Adrenal gland (tissue), 5 donors: ENCODE measurements at regions not wholly inside any gene's neighbourhood (a gene's known extent, or its start where the extent isn't known, plus 50 kb on each side); places are given as distances from the start of the nearest gene placed in this dataset.

Experiments used
- CTCF ChIP-seq, 6 experiments: fragments of 450-650 bp in 4 of 6; fragments of 200-600 bp in 2 of 6; sonication (generic) in 1 of 6; IDR thresholded peaks; 1 replicate in 5 of 6; 2 replicates in 1 of 6; pipeline versions ENCODE4 v1.5.1 to v1.8.0; 2016 to 2021; ENCODE audit warnings: antibody characterized with exemption in 6 of 6, mild to moderate bottlenecking in 2 of 6, moderate library complexity in 1 of 6
- POLR2A ChIP-seq, 2 donors: fragments of 450-650 bp; IDR thresholded peaks; one replicate each; pipeline ENCODE4 v1.6.1; 2017; ENCODE audit warnings: antibody characterized with exemption in 2 of 2, mild to moderate bottlenecking in 2 of 2, moderate library complexity in 1 of 2
- donor health status: DM: no; HTN: no; CAD: no.

DNA sequence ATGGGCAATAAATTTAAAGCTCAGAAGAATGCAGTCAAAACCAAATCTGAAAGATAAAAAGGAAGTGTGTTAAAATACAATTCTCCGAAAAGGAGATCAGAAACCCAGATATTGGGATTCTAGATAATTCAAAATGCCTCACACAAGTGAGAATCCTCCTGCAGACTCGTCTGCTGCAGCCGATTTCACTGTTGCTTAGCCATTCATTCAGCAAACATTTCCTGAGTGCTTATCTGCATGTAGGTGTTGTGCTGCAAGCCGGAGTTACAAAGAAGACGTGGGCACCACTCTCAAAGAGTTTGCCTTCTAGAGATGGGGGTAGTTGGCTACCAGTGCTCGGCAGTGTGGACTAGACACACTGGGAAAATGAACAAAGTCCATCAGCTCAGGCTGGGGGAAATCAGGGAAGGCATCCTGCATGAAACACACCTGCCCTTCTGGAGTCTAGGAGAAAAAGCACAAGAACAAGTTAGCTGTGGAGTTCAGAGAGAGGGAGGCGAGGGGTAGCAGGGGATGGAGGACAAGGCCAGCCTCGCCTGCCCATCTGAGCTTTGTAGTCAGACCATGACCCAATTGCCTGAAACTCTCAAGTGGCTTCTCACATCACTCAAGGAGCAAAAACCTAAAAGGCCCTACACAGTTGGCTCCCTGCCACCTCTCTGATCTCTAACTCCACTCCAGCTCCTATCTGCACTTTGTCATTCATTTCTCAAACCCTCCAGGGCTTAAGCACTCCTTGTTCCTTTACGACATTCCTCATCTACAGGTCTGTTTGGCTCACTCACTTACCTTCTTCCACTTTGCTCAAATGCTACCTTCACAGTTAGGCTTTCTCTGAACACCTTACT is 310.0 kb upstream of the DDHD1 start:
- TF ChIP-seq POLR2A (IDR thresholded peaks at IDR 0.05), result no peak
- no peak for TF ChIP-seq CTCF (IDR thresholded peaks at IDR 0.05)
